Caco-2 (cell line): ENCODE measurements at regions not wholly inside any gene's neighbourhood (a gene's known extent, or its start where the extent isn't known, plus 50 kb on each side); places are given as distances from the start of the nearest gene placed in this dataset.

Experiments
- BruUV-seq: library from RNA; stranded (reverse); fragments of 400-500 nt; replicated peaks from 2 replicates; lab custom pipeline; 2021; lab: Mats Ljungman, UMichigan
- CTCF ChIA-PET: fragments of 300-600 bp; sonication (Branson Sonifier 250); formaldehyde crosslinking; loops from one replicate; lab custom pipeline; 2022; ENCODE audit warnings: antibody characterized with exemption; lab: Charles Lee
- POLR2A ChIA-PET: fragments of 300-600 bp; sonication (Branson Sonifier 250); formaldehyde crosslinking; loops from one replicate; lab custom pipeline; 2022; ENCODE audit warnings: antibody characterized with exemption; lab: Charles Lee
- DNase-seq, 2 experiments: peaks; one replicate each; pipeline versions ENCODE4 v3.0.0 to v3.0.0-alpha.2; 2020 to 2022
- H3K27me3 ChIP-seq: replicated peaks from 2 replicates; pipeline ENCODE4 v1.6.0; 2011; ENCODE audit warnings: low read length; ENCODE audit not compliant: control insufficient read depth, insufficient read depth
- H3K36me3 ChIP-seq: 2 replicates; pipeline ENCODE4 v1.5.1; 2011; ENCODE audit warnings: low read length; ENCODE audit not compliant: control insufficient read depth, insufficient read depth
- H3K4me1 ChIP-seq: fragments of 250-450 bp; sonication (Bioruptor Pico); 2 replicates; pipeline ENCODE4 v1.5.1; 2020; ENCODE audit warnings: mild to moderate bottlenecking
- H3K4me3 ChIP-seq: 2 replicates; pipeline ENCODE4 v1.5.1; 2011; ENCODE audit warnings: low read depth, mild to moderate bottlenecking, control low read depth, low read length
- H3K9me3 ChIP-seq: fragments of 250-450 bp; sonication (Bioruptor Pico); 2 replicates; pipeline ENCODE4 v1.5.1; 2020; ENCODE audit warnings: mild to moderate bottlenecking, moderate library complexity
- H3K27ac Mint-ChIP-seq: one replicate; pipeline ENCODE4 v1.8.0; 2022; ENCODE audit warnings: mixed read lengths; ENCODE audit not compliant: unreplicated experiment
- H3K27me3 Mint-ChIP-seq: one replicate; pipeline ENCODE4 v1.8.0; 2022; ENCODE audit warnings: mixed read lengths; ENCODE audit not compliant: insufficient read depth, unreplicated experiment
- H3K36me3 Mint-ChIP-seq: one replicate; pipeline ENCODE4 v1.8.0; 2022; ENCODE audit warnings: mild to moderate bottlenecking, mixed read lengths; ENCODE audit not compliant: insufficient read depth, unreplicated experiment
- H3K4me1 Mint-ChIP-seq: one replicate; pipeline ENCODE4 v1.8.0; 2022; ENCODE audit warnings: low read depth, mixed read lengths; ENCODE audit not compliant: unreplicated experiment
- H3K4me3 Mint-ChIP-seq: one replicate; pipeline ENCODE4 v1.8.0; 2022; ENCODE audit warnings: mild to moderate bottlenecking, moderate library complexity, mixed read lengths; ENCODE audit not compliant: unreplicated experiment
- H3K9me3 Mint-ChIP-seq: one replicate; pipeline ENCODE4 v1.8.0; 2022; ENCODE audit warnings: mixed read lengths; ENCODE audit not compliant: unreplicated experiment
- CTCF ChIP-seq, 2 experiments: fragments of 200-600 bp in 1 of 2; IDR thresholded peaks; 1 replicate in 1 of 2; 2 replicates in 1 of 2; pipeline versions ENCODE4 v1.5.1 to v1.8.0; 2011 to 2022; ENCODE audit warnings: antibody characterized with exemption in 1 of 2, control low read depth in 1 of 2, inconsistent platforms in 1 of 2, low read depth in 1 of 2, low read length in 1 of 2, mild to moderate bottlenecking in 1 of 2, moderate library complexity in 1 of 2; ENCODE audit not compliant: insufficient read depth in 1 of 2, severe bottlenecking in 1 of 2, unreplicated experiment in 1 of 2
- intact Hi-C: fragments of 100-400 bp; cut with micrococcal nuclease; formaldehyde crosslinking; loops from one replicate; pipeline ENCODE4 v1.10.0; 2022; ENCODE audit not compliant: unreplicated experiment

GRCh38 chr6:119510246-119510645 is 160.7 kb upstream of the MAN1A1 start:
- no peaks in the 10 kb centered on the region for H3K4me1 Mint-ChIP-seq
- BruUV-seq, result no TSS peak
- intact Hi-C loops, result loop anchor here (10.0 kb wide), 1 partner anchor 155 kb away; no protein-coding TSS in a partner anchor
- H3K27me3 ChIP-seq, result no peaks in the 10 kb centered on the region
- TF ChIP-seq CTCF (IDR thresholded peaks at IDR 0.05; ENCODE audit: insufficient read depth in 1 of 2, low read depth in 1 of 2, low read length in 1 of 2, severe bottlenecking in 1 of 2, unreplicated experiment in 1 of 2), result no peak
- CTCF ChIA-PET, result no interaction called here
- H3K9me3 ChIP-seq, result no peaks in the 10 kb centered on the region
- POLR2A ChIA-PET, result no interaction called here
- no peak overlapping the region for H3K4me3 ChIP-seq
- no peak overlapping the region for H3K4me3 Mint-ChIP-seq
- H3K36me3 Mint-ChIP-seq, result no peaks in the 10 kb centered on the region
- H3K36me3 ChIP-seq, result no peaks in the 10 kb centered on the region
- H3K27ac Mint-ChIP-seq, result no peak overlapping the region
- H3K27me3 Mint-ChIP-seq, result peaks cover 4% of the 10 kb centered on the region
- no peak for DNase-seq
- no peaks in the 10 kb centered on the region for H3K4me1 ChIP-seq
- H3K9me3 Mint-ChIP-seq, result no peaks in the 10 kb centered on the region

- no peaks in the 10 kb centered on the region for H3K36me3 Mint-ChIP-seq
- Histone ChIP-seq H3K27me3 (no peaks in the 10 kb centered on the region), H3K4me1 (no peaks in the 10 kb centered on the region), H3K4me3 (no peak overlapping the region), H3K36me3 (no peaks in the 10 kb centered on the region), H3K9me3 (no peaks in the 10 kb centered on the region)
- H3K4me3 Mint-ChIP-seq, result no peak overlapping the region
- POLR2A ChIA-PET, result no interaction called here
- no TSS peak for BruUV-seq
- no peak overlapping the region for H3K27ac Mint-ChIP-seq
- H3K9me3 Mint-ChIP-seq, result no peaks in the 10 kb centered on the region
- no peaks in the 10 kb centered on the region for H3K4me1 Mint-ChIP-seq
- intact Hi-C loops, result no loop called here
- CTCF ChIA-PET, result no interaction called here
- H3K27me3 Mint-ChIP-seq, result no peaks in the 10 kb centered on the region
- DNase-seq, result no peak
- no peak for TF ChIP-seq CTCF (IDR thresholded peaks at IDR 0.05; ENCODE audit: insufficient read depth in 1 of 2, low read depth in 1 of 2, low read length in 1 of 2, severe bottlenecking in 1 of 2, unreplicated experiment in 1 of 2)
Measured at GRCh38 chr6:119506631-119507174, 157.1 kb upstream of the MAN1A1 start.

- no peaks in the 10 kb centered on the region for H3K27me3 ChIP-seq
- POLR2A ChIA-PET, result no interaction called here
Measured at GRCh38 chr6:119501798-119502483, 152.4 kb upstream of the MAN1A1 start.

More at GRCh38 chr6:119501798-119502483, 152.4 kb upstream of the MAN1A1 start:
- intact Hi-C loops, result no loop called here
- no peak overlapping the region for H3K4me3 ChIP-seq
- H3K36me3 Mint-ChIP-seq, result no peaks in the 10 kb centered on the region
- no peaks in the 10 kb centered on the region for H3K9me3 ChIP-seq
- H3K27ac Mint-ChIP-seq, result no peak overlapping the region
- no peaks in the 10 kb centered on the region for H3K4me1 ChIP-seq
- BruUV-seq, result no TSS peak
- no peak overlapping the region for H3K4me3 Mint-ChIP-seq
- no peak for DNase-seq
- no peak for TF ChIP-seq CTCF (IDR thresholded peaks at IDR 0.05; ENCODE audit: insufficient read depth in 1 of 2, low read depth in 1 of 2, low read length in 1 of 2, severe bottlenecking in 1 of 2, unreplicated experiment in 1 of 2)
- CTCF ChIA-PET, result no interaction called here
- no peaks in the 10 kb centered on the region for H3K36me3 ChIP-seq
- H3K9me3 Mint-ChIP-seq, result no peaks in the 10 kb centered on the region
- no peaks in the 10 kb centered on the region for H3K27me3 Mint-ChIP-seq
- H3K4me1 Mint-ChIP-seq, result no peaks in the 10 kb centered on the region
